ENCODE measurements at regions not wholly inside any gene's neighbourhood (a gene's known extent, or its start where the extent isn't known, plus 50 kb on each side); places are given as distances from the start of the nearest gene placed in this dataset.

DNA sequence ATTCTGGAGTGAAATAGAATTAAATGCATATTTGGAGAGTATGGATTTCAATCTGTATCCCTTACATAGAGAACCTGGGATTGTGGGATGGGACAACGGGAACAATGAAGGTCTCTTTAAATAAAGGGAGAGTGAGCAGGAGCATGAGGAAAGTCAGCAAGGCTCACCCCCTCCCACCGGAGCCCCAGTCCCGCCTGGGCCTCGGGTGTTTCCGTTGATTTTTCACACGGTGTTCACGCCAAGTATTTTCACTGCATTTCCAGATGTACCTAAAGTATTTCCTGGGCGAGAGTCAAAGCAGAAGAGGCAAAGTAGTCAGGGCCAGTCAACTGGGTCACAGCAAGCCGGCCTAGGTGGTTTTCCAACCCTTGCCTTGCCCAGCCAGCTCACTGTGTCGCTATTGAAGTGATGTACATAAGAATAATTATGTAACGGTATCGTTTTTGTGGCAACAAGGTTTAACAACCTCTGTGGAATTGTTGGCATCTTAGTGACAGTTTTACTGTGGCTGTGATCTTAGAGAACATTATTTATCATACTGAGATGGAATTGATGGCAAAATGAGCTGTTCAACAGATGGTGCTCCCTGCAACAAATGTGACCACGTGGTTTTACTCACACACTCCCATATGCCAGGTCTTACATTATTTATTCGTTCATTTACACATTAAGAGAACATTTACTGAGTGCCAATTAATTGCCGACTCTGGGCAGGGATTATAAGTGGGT lies 177.3 kb downstream of the ADAMTS15 start:
- intact Hi-C loops (cut with DNase I), result no loop called here
- DNase-seq (ENCODE audit: missing footprints) (no peak), ATAC-seq (no peak)

DNA sequence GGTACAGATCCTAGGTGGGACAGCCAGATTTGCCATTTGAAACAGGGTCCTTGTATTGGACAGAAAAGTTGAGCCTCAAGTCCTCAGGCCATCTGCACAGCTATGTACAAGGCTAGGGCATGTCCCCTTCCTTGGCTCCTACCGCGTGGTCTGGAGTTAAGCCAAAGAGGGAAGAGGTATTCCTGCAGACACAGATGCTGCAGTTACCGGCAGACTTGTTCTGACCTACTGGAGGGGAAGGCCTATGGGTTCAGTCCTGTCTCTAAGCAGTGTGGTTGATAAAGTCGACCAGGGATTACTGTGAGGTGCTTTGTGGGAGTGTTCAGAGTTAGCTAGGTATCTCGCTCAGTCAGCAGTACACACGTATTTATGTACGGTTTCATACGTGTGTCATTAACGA lies 180.6 kb downstream of the ADAMTS15 start:
- ATAC-seq (peak; percentile 40), DNase-seq (ENCODE audit: missing footprints) (no peak)
- intact Hi-C loops (cut with DNase I), result no loop called here

DNA sequence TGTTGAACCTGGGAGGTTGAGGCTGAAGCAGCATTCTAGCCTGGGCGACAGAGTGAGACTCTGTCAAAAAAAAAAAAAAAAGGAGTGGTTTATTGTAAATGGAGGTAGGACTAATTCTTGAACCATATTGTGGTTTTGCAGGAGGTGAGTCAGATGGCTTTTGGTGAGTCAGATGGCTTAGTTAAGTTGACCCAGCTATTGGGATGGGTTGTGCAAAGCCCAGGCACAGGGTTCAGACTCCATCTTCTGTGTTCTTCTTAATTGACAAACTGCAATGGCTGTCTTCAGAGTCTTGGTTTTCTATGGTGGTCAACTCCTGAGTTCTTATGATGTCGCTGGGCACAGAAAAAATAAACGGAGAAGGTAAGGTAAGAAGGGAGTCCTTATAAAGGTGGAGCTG lies 182.7 kb downstream of the ADAMTS15 start:
- ATAC-seq, result no peak

DNA sequence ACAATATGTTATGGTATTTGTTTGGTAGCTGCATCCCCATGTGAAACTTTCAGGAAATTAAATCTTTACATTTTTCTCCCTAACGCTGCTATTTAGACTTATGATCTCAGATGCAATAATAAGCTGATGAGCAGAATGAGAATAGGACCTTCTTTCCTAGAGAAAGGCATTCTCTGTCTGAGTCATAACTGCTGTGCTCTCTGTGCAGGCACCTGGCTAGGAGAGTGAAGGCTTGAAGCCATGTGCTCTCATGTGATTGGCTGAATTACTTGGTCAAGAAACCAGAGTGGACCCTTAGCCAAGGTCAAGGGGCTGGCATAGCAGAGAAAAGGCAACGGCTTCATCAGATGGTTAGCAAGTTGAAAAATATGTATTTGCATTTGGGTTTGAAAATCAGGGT lies 185.0 kb downstream of the ADAMTS15 start:
- DNase-seq (ENCODE audit: missing footprints) (no peak), ATAC-seq (no peak)
- intact Hi-C loops (cut with DNase I), result no loop called here

More for the DNA sequence above, 182.7 kb downstream of the ADAMTS15 start:
- intact Hi-C loops (cut with DNase I), result no loop called here
- DNase-seq (ENCODE audit: missing footprints), result no peak

DNA sequence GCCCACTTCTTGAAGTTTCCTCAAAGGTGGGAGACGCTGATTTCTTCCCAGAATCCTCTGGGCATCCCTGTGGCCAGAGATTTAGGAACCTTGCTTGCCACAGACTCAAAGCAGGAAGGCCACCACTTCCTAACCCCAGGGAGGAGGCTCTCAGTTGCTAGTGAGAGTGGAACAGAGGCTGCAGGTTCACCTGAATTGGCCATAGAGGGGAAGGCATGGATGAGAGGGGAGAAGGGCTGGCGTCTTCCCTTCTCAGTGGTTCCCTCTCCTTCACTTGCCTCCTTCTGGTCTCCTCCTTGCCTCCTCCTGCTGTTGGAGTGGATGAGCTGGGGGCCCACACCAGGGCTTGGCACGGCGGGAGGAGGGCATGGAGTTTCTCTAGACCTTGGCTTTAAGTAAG lies 185.7 kb downstream of the ADAMTS15 start:
- no peak for DNase-seq (ENCODE audit: missing footprints)
- no peak for ATAC-seq
- intact Hi-C loops (cut with DNase I), result no loop called here

DNA sequence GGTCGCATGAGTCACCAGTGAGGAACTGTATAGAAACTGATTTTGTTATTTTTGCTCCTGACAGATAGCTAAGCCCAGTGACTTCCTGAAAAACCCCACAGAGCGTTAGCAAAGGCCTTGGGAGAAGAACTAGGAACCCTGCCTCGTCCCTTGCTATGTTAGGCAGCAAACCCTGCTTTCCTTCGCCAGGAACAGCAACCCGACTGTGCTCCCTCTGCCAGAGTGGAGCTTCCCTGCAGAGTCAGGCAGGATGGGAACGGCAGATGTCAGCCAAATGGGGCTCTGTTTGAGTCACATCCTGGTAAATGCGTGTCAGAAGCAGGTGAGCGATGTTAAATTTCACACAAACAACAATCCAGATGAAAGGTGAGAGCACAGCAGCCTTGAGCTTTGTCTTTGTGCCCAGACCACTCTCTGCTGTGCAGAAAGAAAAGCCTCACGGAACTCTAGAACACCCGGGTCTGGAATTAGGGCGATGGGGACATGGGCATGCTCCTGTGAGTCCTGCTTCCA lies 186.6 kb downstream of the ADAMTS15 start:
- ATAC-seq (peak; percentile 77), DNase-seq (ENCODE audit: missing footprints) (peak; percentile 73)
- intact Hi-C loops (cut with DNase I), result no loop called here

DNA sequence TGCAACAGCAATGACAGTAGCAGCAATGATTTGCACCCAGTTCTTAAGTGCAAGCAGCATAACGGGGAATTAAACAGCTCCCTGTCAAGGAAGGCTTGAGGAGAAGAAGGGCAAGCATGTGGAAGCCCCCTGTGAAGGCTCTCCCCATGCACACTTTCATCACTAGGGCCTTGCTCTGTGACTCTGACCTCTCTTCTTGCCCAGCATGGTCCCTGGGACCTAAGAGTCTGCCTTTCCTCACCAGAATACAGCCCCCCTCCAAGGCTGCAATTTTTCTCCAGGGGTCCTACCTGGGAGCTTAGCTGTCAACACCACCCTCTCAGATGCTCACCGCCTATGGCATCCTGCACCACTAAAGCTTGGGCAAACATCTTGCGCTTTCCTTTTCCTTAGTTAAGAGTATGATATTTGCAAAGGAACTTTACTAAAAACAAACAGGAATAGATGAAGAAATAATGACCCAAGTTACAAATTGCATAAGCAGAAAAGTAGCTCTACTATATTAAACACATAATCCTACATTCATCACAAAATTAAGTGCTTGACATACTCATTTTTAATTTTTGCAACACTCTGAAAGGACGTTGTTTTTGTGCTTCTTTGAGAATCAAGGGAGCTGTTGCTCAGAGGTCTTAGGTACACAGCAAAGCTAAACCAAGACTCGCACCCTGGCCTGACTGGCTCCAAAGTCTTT lies 187.6 kb downstream of the ADAMTS15 start:
- DNase-seq (ENCODE audit: missing footprints), result no peak
- intact Hi-C loops (cut with DNase I), result no loop called here
- no peak for ATAC-seq

DNA sequence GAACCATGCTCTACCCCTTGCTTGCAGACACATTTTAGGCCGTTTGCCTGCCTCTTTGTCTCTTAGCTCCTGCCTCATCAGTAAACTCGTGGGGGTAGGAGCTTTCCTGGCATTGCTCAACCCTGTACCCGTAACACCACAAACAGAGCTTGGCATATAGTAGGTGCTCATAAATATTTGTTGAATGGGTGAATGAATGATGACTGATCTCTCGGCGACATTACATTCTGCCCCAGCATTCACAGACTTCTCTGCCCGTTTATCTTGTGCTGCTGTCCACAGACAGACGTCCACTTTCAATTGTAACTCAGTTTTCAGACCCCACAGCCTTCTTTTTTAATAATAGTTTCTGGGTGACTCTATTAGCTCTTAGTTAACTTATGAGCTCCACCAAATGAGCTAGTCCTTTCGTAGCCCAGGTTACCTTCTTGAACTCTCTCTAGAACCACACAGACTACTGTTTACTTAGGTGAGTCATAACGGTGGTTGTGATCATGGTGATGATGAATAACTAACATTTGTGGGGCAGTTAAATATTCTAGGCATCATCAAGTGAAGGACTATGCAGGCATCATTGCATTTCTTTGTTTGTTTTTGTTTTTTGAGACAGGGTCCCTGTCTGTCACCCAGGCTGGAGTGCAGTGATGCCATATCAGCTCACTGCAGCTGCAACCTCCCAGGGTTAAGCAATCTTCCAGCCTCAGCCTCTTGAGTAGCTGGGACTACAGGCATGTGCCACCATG lies 188.4 kb downstream of the ADAMTS15 start:
- DNase-seq (ENCODE audit: missing footprints) (no peak), ATAC-seq (no peak)
- intact Hi-C loops (cut with DNase I), result no loop called here

DNA sequence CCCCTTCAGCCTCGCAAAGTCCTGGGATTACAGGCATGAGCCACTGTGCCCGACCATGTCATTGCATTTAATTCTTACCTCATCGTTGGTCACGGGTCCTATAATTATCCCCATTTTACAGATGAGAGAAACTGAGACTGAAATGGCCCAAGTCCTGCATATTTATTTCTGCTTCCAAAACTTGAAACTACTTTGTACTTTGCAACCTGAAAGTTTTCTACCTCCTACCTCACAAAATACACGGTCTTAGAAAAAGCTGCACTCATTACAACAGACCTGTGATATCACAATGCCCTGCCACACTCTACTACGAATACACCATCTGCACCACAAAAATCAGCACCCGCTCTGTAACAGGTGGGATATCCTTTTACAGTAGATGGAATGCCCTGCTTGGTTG lies 189.1 kb downstream of the ADAMTS15 start:
- ATAC-seq (no peak), DNase-seq (ENCODE audit: missing footprints) (no peak)
- intact Hi-C loops (cut with DNase I), result no loop called here

DNA sequence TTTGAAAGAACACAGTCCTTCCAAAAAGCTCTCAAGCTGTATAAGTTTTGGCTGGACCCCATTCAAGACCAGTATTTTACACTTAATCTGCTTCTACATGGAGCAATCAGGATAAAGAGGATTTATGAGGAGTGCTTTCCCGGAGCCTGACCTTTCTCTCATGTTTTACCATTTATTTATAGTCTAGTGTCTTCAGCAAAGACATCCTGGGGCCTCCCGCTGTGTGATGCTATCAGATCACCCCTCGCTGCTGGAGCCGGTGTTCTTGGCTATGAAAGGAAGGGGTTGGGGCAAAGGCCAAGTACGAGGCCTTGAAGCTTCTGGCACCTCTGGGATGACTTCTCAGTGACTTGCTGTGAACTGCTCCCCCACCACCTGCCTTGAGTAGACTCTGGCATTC lies 189.6 kb downstream of the ADAMTS15 start:
- intact Hi-C loops (cut with DNase I), result no loop called here
- DNase-seq (ENCODE audit: missing footprints), result no peak
- no peak for ATAC-seq

DNA sequence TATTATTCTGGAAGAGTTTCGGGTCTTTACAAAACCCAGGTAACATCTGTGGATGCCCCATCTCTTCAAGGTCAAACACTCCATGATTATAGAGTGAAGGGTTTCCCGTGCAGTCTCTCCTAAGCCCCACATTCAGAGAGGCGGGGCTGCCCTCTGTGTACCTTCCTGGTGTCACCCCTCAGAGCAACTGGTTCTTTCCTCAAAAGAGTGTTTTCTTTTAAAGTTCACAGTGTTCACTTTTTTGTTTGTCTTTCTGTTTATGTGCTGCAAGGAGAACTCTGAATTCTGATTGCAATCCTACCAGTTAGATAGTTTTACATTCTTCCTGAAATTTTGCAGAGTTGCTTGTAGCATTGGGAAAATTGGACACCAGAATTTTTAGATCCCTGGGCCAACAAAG lies 190.2 kb downstream of the ADAMTS15 start:
- ATAC-seq (no peak), DNase-seq (ENCODE audit: missing footprints) (no peak)
- intact Hi-C loops (cut with DNase I), result no loop called here

DNA sequence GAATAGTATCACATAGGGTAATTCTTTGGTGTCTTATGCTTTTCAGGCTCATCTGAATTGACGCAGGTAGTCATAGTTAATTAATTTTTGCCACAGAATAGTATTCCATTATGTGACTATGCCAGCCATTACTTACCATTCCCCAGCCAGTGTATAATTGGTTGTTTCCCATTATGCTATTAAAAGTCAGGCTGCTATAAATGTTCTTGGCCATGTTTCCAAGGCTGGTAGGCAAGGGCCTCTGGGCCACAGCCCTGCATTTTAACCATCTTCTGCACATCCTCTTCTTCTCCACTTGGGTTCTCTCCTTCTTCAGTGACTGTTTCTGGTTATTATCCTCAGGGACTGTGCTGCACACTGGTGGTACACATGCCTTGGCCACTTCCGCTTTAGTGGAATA lies 190.9 kb downstream of the ADAMTS15 start:
- intact Hi-C loops (cut with DNase I), result no loop called here
- DNase-seq (ENCODE audit: missing footprints) (no peak), ATAC-seq (no peak)

DNA sequence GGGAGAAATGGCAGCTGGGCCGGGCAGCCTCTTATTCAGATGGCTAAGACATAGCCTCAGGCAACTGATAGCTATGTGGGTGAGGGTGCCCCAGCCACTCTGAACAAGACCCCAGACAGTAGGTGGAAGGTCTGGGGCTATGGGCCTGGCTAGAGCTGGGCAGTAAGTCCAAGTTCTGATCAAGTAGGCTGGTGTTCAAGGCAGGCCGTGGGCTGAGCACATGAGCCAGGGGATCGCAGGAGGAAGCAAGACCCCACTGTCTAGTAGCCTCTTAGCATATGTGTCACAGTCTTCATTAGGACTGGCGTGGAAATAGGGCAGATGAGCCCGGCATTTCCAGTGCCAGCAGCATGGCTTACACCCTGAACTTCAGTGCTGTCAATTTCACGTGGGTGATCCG lies 192.1 kb downstream of the ADAMTS15 start:
- no peak for DNase-seq (ENCODE audit: missing footprints)
- intact Hi-C loops (cut with DNase I), result no loop called here
- ATAC-seq, result no peak

DNA sequence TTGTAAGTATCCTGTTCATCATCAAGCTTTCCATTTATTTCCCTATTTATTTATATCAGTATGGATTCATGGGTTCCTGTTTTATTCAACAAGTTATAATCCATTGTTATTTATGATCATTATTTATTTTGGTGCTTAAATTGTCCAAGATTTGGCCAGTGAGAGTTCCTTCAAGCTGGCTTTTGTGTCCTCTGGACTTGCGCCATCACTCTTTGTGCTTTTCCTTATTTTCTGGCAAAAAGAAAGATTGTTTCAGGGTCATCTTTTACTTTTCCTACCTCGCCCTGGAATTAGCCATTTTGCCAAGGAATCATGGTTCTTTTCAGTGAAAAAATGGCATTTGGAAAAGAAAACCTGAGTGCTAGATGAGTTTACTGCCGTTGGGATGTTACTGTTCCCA lies 193.4 kb downstream of the ADAMTS15 start:
- intact Hi-C loops (cut with DNase I), result no loop called here
- ATAC-seq, result no peak
- DNase-seq (ENCODE audit: missing footprints), result no peak

DNA sequence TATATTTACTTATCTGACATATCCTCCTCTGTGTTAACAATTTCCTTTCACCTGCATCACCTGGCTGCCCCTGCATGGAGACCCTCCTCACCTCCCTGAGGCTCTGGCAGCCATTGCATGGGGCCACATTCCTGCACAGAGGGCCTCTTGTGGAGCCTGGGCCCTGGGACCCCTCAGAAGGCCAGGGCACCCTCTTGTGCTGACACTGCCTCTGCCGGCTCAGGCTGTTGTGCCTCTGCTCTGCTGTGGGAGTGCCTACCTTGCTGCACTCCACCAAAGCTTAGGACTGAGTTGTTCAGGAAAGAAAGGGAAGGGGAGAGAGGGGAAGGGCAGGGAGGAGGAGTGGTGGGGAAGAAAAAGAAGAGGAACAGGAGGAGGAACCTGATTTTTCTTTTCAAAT lies 194.5 kb downstream of the ADAMTS15 start:
- no peak for DNase-seq (ENCODE audit: missing footprints)
- intact Hi-C loops (cut with DNase I), result no loop called here
- no peak for ATAC-seq

DNA sequence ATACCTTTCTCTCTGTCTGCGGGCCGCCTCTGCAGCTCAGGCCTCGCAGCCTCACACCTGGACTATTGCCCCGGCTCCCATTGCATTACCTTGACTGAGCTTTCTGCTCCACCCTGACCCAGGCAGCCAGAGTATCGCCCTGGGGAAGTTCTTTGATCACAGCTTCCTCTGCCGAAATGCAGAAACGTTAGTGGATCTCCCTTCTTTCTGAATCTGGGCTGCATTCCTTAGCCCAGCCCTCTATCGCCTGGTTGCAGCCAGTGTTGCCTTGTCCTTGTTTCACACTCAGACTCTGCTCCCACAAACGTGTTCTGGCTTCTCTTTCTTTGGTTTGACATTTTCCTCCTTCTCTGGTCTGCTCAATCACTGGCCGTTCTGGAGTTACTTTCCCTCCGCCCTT lies 195.7 kb downstream of the ADAMTS15 start:
- DNase-seq (ENCODE audit: missing footprints) (no peak), ATAC-seq (no peak)
- intact Hi-C loops (cut with DNase I), result no loop called here

DNA sequence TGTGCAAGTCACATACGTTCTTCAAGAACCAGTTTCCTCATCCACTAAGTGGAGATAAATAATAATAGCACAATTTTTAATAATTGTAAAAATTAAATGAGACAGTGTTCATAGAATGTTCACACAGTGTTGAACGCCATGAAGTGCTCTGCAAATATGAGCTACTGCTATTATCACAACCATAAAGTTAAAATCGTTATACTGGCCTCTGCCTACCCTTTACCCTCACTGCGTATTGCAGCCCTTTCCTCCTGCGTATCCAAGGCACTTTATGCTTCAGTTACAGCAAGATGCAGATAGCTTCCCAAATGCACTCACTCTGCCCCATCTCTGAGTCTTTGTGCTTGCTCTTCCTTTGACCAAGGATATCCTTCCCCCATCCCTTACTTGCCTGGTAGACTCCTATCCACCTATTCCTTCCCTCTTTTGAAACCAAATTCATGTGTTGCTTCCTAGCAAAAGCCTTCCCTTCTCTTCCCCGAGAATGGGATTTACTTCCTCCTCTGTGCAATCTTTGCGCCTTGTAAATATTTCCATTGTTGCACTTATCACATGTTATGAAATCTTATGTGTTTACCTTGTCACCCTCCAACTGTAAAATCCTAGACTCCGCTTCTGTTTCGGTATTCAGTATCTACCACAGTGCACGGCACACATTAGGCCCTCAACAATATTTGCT lies 196.9 kb downstream of the ADAMTS15 start:
- ATAC-seq (no peak), DNase-seq (ENCODE audit: missing footprints) (no peak)
- intact Hi-C loops (cut with DNase I), result loop anchor here (5.0 kb wide), 1 partner anchor 33 kb away; no protein-coding TSS in a partner anchor

DNA sequence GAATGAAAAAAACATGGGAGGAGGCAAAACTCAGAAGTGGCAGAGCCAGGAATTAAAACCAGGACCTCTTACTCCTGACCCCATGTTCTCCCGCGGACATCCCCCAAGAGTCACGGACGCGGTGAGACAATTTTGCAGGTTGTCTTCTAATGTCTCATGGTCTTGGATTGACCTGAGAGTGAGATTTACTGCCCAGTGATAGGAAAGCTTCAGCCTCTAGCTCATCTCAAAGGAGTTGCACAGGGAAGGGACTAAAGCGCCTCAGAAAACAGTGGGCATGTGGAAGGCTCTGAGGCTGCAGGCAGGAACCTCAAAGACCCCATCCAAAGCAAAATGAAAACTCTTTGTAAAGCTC lies 197.4 kb downstream of the ADAMTS15 start:
- no peak for ATAC-seq
- intact Hi-C loops (cut with DNase I), result loop anchor here (5.0 kb wide), 1 partner anchor 34 kb away; no protein-coding TSS in a partner anchor
- no peak for DNase-seq (ENCODE audit: missing footprints)

DNA sequence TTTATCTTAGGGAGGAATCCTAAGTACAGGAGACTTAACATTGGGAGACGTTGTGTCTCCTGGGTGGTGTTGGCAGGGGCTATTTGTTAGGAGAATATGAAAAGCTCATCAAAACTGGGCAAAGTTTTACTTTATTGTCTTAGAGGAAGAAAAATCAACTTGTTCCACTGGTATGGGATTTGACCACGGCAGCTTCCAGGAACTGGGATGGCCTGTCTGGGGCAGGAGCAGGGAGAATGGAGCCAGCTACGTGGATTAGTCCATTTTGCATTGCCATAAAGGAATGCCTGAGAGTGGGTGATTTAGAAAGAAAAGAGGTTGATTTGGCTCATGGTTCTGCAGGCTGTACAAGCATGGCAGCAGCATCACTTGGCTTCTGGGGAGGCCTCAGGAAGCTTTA lies 198.4 kb downstream of the ADAMTS15 start:
- intact Hi-C loops (cut with DNase I), result loop anchor here (5.0 kb wide), 1 partner anchor 35 kb away; no protein-coding TSS in a partner anchor
- no peak for DNase-seq (ENCODE audit: missing footprints)
- ATAC-seq, result no peak
